ENCODE measurements at regions not wholly inside any gene's neighbourhood (a gene's known extent, or its start where the extent isn't known, plus 50 kb on each side); places are given as distances from the start of the nearest gene placed in this dataset.
"Not testable (repeated sequence)": the region's sequence is repeated elsewhere in the genome, so short reads cannot be mapped to it uniquely, and the experiment has no call there.

DNA sequence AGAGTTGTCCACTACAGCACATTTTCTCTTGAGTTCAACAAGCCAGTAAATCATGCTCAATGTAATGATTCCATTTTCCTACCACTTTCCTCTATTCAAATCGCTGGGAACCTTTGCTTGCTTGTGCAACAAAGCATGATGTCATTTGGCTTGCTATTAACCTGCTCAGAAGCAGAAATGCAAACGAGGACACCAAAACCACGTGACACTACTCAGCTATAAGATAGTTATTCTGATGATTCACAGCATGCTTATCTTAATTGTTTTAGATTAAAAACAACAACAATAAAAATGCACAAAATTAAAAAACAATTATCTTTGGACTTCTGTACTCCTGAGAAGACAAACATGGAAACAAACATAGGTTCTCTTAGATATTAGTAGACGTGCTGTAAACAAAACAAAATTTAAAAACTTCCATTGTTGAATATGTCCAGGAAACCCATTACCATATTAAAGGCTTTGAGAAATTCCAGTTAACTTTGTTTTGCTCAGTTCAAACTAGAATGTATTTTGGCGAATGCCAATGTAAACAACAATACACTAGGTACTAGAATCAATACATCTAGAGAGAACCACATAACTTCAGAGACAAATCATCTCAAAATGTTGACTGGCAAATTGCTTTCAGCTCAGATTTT is 77.5 kb upstream of the KRAS start:
- DNase-seq: no peak

DNA sequence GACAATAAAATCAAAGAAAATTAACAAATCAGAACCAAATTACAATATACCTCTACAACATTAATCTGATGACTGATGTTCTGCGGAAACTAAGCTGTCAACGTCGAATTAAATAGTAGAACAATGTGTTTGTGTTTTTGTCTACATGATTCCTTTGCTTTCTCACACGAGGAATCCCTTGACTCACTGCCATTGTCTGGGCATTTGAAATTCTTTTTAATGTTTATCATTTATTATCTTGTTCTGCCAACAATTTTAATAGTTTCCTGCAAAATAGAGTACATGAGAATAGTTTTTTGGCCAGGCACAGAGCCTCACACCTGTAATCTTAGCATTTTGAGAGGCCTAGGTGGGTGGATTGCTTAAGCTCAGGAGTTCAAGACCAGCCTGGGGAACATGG is 76.6 kb upstream of the KRAS start:
- DNase-seq: no peak

DNA sequence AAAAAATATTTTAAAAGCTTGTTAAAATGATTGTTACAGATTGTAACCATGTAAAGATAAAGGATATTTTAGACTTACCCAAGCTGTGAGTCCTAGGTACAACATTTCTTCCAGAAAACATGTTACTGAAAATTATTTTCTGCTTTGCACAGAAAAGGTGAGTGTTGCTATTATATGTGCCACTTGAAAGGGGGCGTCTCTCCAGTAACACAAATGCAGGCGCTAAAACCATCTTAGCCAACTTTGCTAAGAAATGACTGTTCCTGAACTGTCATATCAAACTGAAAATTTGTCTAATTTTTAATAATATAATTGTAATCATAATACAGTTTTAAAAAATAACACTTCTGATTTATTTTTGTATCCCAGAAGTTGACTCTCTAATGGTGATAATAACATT is 75.6 kb upstream of the KRAS start:
- no peak for DNase-seq

DNA sequence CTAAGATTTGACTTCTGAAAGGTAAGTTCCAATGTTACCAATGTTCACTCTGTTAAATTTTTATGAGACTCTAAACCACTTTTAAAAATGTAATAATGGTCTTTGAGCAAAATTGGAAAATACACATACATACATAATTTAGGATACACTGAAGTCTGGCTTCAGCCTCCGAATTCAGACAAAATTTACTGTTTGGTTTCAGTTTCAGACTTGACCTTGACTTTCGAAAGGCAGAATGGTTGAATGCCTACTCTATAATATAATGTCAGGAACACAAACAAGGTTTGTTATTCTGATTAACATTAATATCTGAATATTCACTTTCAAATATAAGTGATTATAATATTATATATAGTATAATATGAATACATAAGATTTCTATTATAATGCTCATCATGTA is 74.1 kb upstream of the KRAS start:
- DNase-seq: no peak

DNA sequence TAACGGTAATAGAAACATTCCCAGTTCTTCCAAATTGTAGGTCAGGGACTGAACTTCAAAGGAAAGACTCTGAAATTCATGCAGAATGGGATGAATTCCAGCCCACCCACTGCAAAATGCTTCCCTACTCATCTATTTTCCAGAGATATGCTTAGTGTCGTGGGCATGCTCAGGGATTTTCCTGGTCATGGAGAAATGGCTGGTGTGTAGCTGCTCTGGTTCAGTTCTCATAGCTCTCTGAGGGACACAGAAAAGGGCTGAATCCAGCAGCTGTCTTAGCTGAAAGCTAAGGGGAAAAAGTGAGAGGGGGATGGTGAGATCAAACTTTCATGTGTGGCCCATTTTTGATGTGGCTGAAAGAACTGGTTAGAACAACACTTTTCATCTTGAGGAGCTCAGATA is 72.9 kb upstream of the KRAS start:
- DNase-seq: no peak

DNA sequence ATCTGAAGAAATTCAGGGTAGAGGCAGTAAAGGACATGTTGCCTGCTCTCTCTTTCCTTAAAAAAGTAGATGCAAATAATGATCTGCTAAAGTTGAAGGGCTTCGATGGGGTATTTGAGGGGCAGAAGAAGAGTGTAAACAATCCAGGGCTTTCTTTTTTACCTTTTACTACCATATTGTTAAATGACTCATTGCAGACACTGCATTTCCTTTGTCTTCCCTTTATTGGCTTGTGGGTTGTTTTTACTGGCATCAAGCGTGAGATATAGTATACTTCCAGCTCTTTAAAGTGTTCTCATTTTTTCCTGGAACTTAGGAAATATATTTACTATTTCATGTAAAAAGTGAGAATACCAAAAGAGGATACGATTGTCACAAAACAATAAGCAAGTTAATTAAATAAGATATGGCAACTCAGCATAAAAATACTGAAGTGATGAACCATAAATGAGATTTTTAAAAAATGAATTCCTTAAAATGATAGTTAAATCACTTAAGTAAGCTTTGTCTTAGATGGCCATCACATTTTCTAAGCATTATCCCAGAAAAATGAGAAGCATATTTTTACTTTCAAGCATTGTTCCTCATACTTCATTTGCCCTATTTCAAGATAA is 72.3 kb upstream of the KRAS start:
- DNase-seq: no peak

DNA sequence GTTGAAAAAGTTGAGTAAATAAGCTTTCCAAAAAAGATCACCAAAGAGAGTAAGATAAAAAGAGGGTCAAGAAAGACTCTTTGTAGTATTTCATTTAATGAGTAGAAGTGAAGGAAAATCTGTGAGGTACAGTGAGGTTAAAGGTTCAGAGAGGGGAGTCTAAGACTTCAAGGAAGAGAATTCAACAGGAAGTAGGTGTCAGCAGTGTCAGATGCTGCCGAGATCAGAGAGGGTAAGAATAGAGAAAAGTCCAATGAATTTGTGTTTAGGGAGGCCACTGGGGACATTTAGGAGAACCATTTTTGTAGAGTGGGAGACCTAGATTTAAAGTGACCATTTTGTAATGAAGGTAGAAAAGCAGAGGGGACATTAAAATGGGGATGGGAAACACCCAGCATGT is 71.6 kb upstream of the KRAS start:
- DNase-seq: no peak

DNA sequence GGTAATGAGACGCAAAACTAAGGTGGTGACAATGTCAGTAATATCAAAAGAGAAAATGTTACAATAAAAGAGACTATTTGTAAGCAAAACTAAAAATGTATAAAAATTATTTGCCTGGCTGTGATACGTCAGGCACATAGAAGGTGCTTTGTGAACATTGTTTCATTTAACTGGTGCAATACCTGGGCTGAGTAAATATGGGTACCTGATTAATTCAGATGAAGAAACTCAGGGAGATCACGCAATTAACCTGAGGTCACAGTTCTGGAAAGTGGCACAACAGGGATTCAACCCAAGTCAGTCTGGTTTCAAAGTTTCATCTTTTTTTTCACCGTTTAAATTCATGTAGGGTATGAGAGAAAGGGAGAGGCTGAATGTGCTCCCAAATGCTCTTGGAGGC is 71.0 kb upstream of the KRAS start:
- no peak for DNase-seq

DNA sequence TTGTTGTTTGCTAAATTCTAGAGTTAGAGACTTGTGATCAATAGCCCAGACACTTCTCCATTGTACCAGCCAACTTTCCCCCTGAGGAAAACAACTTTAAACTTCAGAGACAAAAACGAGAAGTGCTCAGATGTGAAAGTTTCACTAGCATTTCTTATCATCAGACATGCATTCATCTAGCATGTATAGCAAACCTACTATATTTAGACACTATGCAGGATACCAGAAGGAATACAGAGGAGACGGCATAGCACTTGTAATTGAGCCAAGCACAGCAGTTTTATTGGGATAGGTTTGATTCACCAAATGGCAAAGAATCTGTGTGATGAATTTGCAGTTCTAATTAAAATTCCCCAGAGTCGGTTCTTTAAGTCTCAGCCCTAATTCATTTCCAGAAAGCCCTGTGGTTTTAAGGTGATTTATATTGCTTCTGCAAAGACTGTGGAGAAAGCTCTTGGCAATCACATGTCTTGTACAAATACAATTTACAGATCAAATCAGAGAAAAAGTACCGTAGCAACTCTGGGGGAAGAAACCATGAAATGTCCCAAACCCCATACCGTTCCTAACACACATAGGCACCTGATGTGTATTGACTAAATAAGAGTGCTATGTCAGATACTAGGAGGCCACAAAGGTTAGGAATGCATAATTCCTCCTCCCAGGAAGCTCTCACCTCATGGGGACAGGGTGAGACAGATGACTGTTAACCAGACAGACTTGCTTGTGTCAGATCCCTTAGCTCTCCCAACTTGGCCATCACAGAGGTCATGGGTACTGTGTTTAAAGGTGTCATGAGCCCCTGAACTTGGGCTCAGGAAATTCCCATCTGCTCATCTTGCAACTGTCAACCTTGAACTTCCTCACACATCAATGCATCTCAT is 69.6 kb upstream of the KRAS start:
- no peak for DNase-seq

DNA sequence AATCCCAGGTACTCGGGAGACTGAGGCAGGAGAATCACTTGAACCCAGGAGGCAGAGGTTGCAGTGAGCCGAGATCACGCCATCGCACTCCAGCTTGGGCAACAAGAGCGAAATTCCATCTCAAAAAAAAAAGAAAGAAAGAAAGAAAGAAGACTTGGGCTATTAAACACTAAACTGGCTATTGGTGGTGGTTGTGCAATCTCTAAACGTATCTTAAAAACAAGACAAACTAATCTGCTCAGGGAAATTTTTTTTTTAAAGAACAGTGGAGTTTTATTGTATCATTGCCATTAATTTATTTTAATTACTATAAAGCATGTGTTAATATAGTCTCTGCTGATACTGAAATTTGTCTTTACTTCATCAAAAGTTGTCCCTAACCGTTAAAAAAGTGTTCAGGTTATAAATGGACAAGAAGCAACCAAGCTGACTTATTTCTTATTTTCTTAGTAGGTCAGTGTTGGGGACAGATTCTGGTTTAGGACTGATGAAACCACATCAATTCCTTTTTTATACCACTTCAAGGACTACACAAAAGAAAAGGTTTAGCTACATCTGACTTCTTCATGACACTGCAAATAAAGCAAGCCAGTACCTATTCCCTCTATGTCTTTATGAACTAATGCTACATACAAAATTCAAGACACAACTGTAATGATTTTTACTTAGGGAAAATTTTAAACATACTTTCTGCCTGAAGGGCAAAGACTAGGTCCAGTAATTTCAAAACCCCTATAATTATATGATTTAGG is 68.7 kb upstream of the KRAS start:
- DNase-seq: no peak

DNA sequence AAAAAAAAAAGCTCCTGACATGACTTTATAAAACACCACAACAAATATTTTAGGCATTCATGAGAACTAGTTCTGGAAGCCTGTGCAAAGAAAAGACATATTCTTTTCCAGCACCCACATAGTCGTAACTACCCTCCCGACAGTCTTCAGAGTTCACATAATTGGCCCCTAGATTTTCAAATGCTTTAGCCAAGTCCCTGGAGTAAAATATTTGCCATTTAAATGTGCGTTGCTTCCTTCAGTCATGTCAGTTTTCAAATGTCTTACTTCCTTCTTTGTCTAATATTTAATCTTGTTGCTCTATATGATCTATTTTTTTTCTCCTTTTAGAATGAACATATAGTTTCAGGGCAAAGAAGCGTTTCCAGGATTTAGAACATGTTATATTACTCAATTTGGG is 66.8 kb upstream of the KRAS start:
- DNase-seq: no peak

DNA sequence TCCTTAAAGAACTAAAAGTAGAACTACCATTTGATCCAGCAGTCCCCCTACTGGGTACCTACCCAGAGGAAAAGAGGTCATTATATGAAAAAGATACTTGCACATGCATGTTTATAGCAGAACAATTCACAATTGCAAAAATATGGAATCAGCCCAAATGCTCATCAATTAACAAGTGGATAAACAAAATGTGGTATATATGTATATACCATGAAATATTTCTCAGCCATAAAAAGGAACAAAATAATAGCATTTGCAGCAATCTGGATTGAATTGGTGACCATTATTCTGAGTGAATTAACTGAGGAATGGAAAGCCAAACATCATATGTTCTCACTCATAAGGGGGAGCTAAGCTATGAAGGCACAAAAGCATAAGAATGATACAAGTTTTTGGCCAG is 64.7 kb upstream of the KRAS start:
- no peak for DNase-seq

DNA sequence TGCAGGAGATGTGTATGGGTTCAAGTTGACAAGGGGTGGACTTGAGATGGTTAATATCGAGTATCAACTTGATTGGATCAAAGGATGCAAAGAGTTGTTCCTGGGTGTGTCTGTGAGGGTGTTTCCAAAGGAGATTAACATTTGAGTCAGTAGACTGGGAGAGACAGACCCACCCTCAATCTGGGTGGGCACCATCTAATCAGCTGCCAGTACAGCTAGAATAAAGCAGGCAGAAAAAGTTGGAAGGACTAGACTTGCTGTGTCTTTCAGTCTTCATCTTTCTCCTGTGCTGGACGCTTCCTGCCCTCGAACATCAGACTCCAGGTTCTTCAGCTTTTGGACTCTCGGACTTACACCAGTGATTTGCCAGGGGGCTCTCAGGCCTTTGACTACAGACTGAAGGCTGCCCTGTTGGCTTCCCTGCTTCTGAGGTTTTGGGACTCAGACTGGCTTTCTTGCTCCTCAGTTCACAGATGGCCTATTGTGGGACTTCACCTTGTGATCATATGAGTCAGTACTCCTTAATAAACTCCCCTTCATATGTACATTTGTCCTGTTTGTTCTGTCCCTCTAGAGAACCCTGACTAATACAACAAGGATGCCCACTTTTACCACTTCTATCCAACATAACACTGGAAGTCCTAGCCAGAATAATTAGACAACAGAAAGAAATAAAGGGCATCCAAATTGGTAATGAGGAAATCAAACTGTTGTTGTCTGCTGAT is 62.7 kb upstream of the KRAS start:
- DNase-seq: not testable (repeated sequence)

DNA sequence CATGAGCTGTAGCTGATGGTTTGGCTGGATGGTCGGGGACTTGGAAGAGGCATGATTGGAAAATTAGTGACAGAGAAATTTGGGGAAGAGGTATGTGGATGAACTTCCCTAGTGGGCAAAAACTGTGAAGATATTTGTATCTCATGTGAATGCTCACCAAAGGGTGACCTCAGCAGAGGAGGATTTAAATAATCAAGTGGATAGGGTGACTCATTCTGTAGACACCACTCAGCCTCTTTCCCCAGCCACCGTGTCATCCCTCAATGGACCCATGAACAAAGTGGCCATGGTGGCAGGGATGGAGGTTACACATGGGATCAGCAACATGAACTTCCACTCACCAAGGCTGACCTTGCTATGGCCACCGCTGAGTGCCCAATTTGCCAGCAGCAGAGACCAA is 60.8 kb upstream of the KRAS start:
- no peak for DNase-seq

DNA sequence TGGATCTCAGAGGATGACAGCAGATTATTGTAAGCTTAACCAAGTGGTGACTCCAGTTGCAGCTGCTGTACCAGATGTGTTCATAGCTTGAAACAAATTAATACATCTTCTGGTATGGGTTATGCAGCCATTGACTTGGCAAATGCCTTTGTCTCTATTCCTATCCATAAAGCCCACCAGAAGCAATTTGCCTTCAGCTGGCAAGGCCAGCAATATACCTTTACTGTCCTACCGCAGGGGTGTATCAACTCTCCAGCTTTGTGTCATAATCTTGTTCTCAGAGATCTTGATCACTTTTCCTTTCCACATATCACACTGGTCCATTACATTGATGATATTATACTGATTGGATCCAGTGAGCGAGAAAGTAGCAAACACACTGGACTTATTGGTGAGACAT is 59.3 kb upstream of the KRAS start:
- not testable (repeated sequence) for DNase-seq

DNA sequence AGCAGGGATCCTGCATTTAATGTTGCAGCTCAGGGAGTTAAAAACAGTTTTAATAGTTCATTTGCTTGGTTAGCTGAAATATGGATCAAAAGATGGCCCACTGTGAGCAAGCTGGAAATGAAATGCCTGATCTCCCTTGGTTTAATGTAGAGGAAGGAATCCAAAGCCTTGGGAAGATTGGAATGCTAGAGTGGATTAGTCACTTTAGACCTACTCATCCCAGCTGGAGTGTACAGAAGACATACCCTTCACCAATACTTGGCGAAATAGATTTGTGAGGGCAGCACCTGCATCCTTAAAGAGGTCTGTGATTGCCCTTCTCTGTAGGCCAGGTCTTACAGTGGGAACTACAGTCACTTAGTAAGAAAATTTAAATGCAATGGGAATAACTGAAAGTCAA is 58.0 kb upstream of the KRAS start:
- no peak for DNase-seq

DNA sequence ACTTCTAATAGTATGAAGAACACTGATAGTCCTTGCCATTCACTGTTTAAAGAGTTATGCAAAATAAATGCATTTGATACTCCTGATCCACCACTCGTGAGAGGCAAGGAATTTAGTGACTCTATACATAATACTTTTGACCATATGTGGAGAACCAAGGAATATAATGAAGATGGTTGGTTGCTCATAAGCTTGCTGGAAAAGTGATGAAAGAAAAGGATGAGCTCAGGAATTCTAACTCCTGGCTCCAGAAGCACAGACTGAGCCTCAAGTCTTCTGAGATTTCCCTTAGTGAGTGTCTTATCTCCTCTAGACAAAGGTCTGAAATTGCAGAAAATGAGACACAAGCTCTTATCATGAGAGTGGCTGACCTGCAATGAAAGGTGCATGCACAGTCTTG is 57.1 kb upstream of the KRAS start:
- no peak for DNase-seq

DNA sequence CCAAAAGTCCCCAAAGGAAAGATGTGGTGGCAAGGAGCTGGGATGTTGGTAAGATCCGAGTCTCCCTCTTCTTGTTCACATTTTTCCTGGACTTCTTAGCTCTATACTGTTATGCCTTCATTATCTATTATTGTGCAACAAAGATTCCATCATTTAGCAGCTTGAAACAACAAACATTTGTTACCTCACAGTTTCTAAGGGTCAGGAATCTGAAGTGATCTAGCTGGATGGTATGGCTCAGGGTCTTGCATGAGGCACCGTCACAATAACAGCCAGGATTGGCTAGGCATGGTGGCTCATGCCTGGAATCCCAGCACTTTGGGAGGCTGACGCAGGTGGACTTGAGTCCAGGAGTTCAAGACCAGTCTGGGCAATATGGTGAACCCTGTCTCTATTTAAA is 51.1 kb upstream of the KRAS start:
- DNase-seq: no peak

Measured in AML-193 (cell line).